D721Med (cell line): ENCODE measurements at regions not wholly inside any gene's neighbourhood (a gene's known extent, or its start where the extent isn't known, plus 50 kb on each side); places are given as distances from the start of the nearest gene placed in this dataset.

Experiments used
- DNase-seq: peaks from one replicate; pipeline ENCODE4 v3.0.0; 2011; ENCODE audit warnings: low spot score; ENCODE audit not compliant: insufficient read length
- FAIRE-seq: peaks from 2 replicates; lab custom pipeline; 2011; peaks lifted over from hg19 to GRCh38; lab: Jason Lieb, UNC
- CTCF ChIP-seq: IDR thresholded peaks from 2 replicates; pipeline ENCODE4 v1.5.1; 2012; ENCODE audit warnings: mild to moderate bottlenecking, control low read depth; ENCODE audit not compliant: insufficient read depth; ENCODE audit errors: missing control alignments

- FAIRE-seq = no peak
- no peak for TF ChIP-seq CTCF
- no peak for DNase-seq
These were observed 1047.2 kb downstream of the GLUD2 start for GRCh38 chrX:122094611-122095010.

- FAIRE-seq = no peak
- no peak for TF ChIP-seq CTCF
- DNase-seq = no peak
These were observed 1066.0 kb downstream of the GLUD2 start for GRCh38 chrX:122113376-122113775.

GRCh38 chrX:122113896-122114295 is 1066.5 kb downstream of the GLUD2 start:
- TF ChIP-seq CTCF = no peak
- no peak for FAIRE-seq
- DNase-seq = no peak

DNA sequence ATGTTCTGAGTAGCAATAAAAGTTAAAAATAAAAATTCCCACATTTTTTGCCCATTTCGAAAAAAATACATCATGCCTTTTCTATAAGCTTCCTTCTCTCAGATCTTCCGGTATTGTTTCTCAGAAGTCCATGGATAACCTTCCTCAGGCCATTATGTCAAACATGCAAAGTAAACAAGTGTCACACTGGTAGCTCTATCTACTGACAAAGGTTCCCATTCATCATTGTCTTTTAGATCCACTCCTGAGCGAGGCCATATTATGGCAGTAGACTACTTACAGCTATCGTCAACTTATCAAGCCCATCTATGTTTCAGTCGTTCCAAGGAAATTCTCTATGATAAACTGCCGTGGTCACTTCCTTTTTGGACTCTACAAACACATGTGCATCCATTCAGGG is 1068.2 kb downstream of the GLUD2 start:
- DNase-seq (no peak), FAIRE-seq (no peak)
- TF ChIP-seq CTCF = no peak

GRCh38 chrX:122119361-122119760 is 1064.7 kb upstream of the GRIA3 start:
- FAIRE-seq (no peak), DNase-seq (no peak)
- TF ChIP-seq CTCF = no peak

DNA sequence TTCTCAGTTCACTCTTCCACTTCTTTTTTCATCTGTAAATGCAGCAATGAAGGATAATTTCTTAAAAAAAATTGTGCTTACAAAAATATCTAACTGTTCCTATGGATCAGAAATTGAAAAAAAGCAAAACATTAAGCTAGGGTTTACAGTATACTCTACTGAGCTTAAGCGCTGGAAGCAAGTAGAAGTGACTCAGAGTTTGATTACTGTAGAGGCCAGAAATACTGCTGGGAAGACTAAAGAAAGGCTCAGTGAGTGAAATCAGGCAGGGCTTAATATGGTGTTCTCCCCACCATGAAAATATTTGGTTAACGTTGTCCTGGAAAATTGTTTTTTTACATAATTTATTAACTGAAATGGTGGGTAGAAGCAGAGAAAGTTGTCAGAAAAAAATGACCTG is 1061.8 kb upstream of the GRIA3 start:
- DNase-seq (no peak), FAIRE-seq (no peak)
- TF ChIP-seq CTCF = no peak

DNA sequence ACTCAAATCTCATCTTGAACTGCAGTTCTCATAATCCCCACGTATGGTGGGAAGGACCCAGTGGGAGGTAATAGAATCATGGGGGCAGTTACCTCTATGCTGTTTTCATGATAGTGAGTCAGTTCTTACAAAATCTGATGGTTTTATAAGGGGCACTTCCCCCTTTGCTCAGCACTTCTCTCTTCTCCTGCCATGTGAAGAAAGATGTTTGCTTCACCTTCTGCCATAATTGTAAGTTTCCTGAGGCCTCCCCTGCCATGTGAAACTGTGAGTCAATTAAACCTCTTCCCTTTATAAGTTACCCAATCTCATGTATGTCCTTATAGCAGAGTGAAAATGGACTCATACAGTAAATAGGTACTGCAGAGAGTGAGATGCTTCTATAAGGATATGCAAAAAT is 1050.6 kb upstream of the GRIA3 start:
- no peak for TF ChIP-seq CTCF
- FAIRE-seq = no peak
- no peak for DNase-seq
